ENCODE measurements at regions not wholly inside any gene's neighbourhood (a gene's known extent, or its start where the extent isn't known, plus 50 kb on each side); places are given as distances from the start of the nearest gene placed in this dataset.
"Not testable (repeated sequence)": the region's sequence is repeated elsewhere in the genome, so short reads cannot be mapped to it uniquely, and the experiment has no call there.

- DNase-seq (ENCODE audit: low read depth, low spot score); FAIRE-seq; intact Hi-C loops (cut with micrococcal nuclease; ENCODE audit: unreplicated experiment); H3K4me3 ChIP-seq; H3K36me3 ChIP-seq (ENCODE audit: control insufficient read depth in 2 of 2, insufficient read depth in 2 of 2, low read length in 1 of 2); SMC1A ChIA-PET (ENCODE audit: uncharacterized antibody, unreplicated experiment); RAD21 ChIA-PET (ENCODE audit: unreplicated experiment); H3K4me2 ChIP-seq (ENCODE audit: control insufficient read depth, insufficient read depth); H3K27me3 ChIP-seq (replicated peaks in 1 of 2; ENCODE audit: control insufficient read depth in 2 of 2, insufficient read depth in 2 of 2, low read length in 1 of 2); H3K9me3 ChIP-seq (replicated peaks; ENCODE audit: control insufficient read depth, insufficient read depth, low read length); H3K9ac ChIP-seq (ENCODE audit: control insufficient read depth, insufficient read depth, low read length); H2AFZ ChIP-seq (ENCODE audit: control insufficient read depth, low read depth, low read length); in situ Hi-C loops (cut with MboI); H4K20me1 ChIP-seq (ENCODE audit: control insufficient read depth, insufficient read depth); H3K4me1 ChIP-seq (ENCODE audit: control insufficient read depth, insufficient read depth, low read length); H3K79me2 ChIP-seq (ENCODE audit: control insufficient read depth, insufficient read depth, low read length); POLR2A ChIA-PET; BruUV-seq (replicated peaks); H3K27ac ChIP-seq (ENCODE audit: control insufficient read depth, insufficient read depth); ATAC-seq: not testable (repeated sequence)
- CTCF ChIA-PET = interaction anchor here (0.7 kb wide), 1 partner anchor 10 kb away, joined by 3 read pairs; no protein-coding TSS in a partner anchor
- WGBS (ENCODE audit: insufficient coverage, insufficient replicate concordance, low lambda C conversion rate, missing lambda C conversion rate) = 15% methylated on average over 9 of the region's 9 CpGs
Measured at GRCh38 chr11:103612451-103612850, 424.0 kb upstream of the DDI1 start.

DNA sequence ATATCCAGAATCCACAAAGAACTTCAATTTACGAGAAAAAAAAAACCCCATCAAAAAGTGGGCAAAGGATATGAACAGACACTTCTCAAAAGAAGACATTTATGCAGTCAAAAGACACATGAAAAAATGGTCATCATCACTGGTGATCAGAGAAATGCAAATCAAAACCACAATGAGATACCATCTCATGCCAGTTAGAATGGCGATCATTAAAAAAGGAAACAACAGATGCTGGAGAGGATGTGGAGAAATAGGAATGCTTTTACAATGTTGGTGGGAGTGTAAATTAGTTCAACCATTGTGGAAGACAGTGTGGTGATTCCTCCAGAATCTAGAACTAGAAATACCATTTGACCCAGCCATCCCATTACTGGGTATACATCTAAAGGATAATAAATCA, 419.9 kb upstream of the DDI1 start:
- SMC1A ChIA-PET (ENCODE audit: uncharacterized antibody, unreplicated experiment); H3K4me3 ChIP-seq; H3K27ac ChIP-seq (ENCODE audit: control insufficient read depth, insufficient read depth); H3K79me2 ChIP-seq (ENCODE audit: control insufficient read depth, insufficient read depth, low read length); H3K36me3 ChIP-seq (ENCODE audit: control insufficient read depth in 2 of 2, insufficient read depth in 2 of 2, low read length in 1 of 2); RAD21 ChIA-PET (ENCODE audit: unreplicated experiment); ATAC-seq; H3K9ac ChIP-seq (ENCODE audit: control insufficient read depth, insufficient read depth, low read length); H3K27me3 ChIP-seq (replicated peaks in 1 of 2; ENCODE audit: control insufficient read depth in 2 of 2, insufficient read depth in 2 of 2, low read length in 1 of 2); CTCF ChIA-PET; POLR2A ChIA-PET; in situ Hi-C loops (cut with MboI); H4K20me1 ChIP-seq (ENCODE audit: control insufficient read depth, insufficient read depth); H2AFZ ChIP-seq (ENCODE audit: control insufficient read depth, low read depth, low read length); H3K9me3 ChIP-seq (replicated peaks; ENCODE audit: control insufficient read depth, insufficient read depth, low read length); H3K4me1 ChIP-seq (ENCODE audit: control insufficient read depth, insufficient read depth, low read length); BruUV-seq (replicated peaks); H3K4me2 ChIP-seq (ENCODE audit: control insufficient read depth, insufficient read depth); DNase-seq (ENCODE audit: low read depth, low spot score); FAIRE-seq; intact Hi-C loops (cut with micrococcal nuclease; ENCODE audit: unreplicated experiment): not testable (repeated sequence)
- WGBS (ENCODE audit: insufficient coverage, insufficient replicate concordance, low lambda C conversion rate, missing lambda C conversion rate) = 56% methylated on average over 2 of the region's 2 CpGs

DNA sequence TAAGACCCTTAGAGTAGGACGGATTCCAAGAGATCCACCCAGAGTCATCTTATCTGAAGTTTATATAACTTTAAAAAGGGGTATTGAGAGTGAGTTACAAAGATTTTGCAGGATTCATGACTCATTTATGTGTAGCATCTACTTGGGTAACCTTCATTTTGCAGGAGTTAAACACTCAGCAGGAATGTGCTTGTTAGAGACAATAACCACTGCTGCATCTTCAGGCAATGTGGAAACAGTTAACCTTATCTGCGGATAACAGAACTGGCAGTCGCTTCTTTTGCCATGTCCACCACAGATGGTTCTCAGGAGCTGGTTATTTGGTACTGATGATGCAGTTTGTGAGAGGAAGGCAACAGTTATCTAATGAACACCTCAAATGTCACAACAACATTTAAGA, 417.9 kb upstream of the DDI1 start:
- in situ Hi-C loops (cut with MboI) (no loop called here), intact Hi-C loops (cut with micrococcal nuclease; ENCODE audit: unreplicated experiment) (no loop called here)
- 26% methylated on average over 3 of the region's 3 CpGs for WGBS (ENCODE audit: insufficient coverage, insufficient replicate concordance, low lambda C conversion rate, missing lambda C conversion rate)
- Histone ChIP-seq H4K20me1 (ENCODE audit: control insufficient read depth, insufficient read depth) (no peaks in the 10 kb centered on the region), H3K9me3 (replicated peaks; ENCODE audit: control insufficient read depth, insufficient read depth, low read length) (no peaks in the 10 kb centered on the region), H3K4me2 (ENCODE audit: control insufficient read depth, insufficient read depth) (no peak overlapping the region), H3K79me2 (ENCODE audit: control insufficient read depth, insufficient read depth, low read length) (no peaks in the 10 kb centered on the region), H3K9ac (ENCODE audit: control insufficient read depth, insufficient read depth, low read length) (no peak overlapping the region), H3K4me3 (no peak overlapping the region), H3K36me3 (ENCODE audit: control insufficient read depth in 2 of 2, insufficient read depth in 2 of 2, low read length in 1 of 2) (no peaks in the 10 kb centered on the region), H3K27ac (ENCODE audit: control insufficient read depth, insufficient read depth) (no peak overlapping the region), H3K27me3 (replicated peaks in 1 of 2; ENCODE audit: control insufficient read depth in 2 of 2, insufficient read depth in 2 of 2, low read length in 1 of 2) (no peaks in the 10 kb centered on the region), H3K4me1 (ENCODE audit: control insufficient read depth, insufficient read depth, low read length) (no peaks in the 10 kb centered on the region), H2AFZ (ENCODE audit: control insufficient read depth, low read depth, low read length) (no peak overlapping the region)
- no peak for DNase-seq (ENCODE audit: low read depth, low spot score)
- ChIA-PET POLR2A (no interaction called here), RAD21 (ENCODE audit: unreplicated experiment) (no interaction called here), SMC1A (ENCODE audit: uncharacterized antibody, unreplicated experiment) (interaction anchor here (0.6 kb wide), 1 partner anchor 1371 kb away, joined by 3 read pairs; no protein-coding TSS in a partner anchor), CTCF (no interaction called here)
- BruUV-seq (replicated peaks) = no TSS peak
- no peak for FAIRE-seq
- ATAC-seq = no peak
- TF ChIP-seq, protein P1, sequence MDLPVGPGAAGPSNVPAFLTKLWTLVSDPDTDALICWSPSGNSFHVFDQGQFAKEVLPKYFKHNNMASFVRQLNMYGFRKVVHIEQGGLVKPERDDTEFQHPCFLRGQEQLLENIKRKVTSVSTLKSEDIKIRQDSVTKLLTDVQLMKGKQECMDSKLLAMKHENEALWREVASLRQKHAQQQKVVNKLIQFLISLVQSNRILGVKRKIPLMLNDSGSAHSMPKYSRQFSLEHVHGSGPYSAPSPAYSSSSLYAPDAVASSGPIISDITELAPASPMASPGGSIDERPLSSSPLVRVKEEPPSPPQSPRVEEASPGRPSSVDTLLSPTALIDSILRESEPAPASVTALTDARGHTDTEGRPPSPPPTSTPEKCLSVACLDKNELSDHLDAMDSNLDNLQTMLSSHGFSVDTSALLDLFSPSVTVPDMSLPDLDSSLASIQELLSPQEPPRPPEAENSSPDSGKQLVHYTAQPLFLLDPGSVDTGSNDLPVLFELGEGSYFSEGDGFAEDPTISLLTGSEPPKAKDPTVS (IDR thresholded peaks at IDR 0.05; ENCODE audit: low read depth, low read length) = no peak
- no peak for TF ChIP-seq TCF3 (IDR thresholded peaks at IDR 0.05; ENCODE audit: borderline replicate concordance, insufficient read depth, low read depth, low read length)
- no peak for TF ChIP-seq FOXK2 (IDR thresholded peaks at IDR 0.05)
- TF ChIP-seq IRF5 (IDR thresholded peaks at IDR 0.05; ENCODE audit: borderline replicate concordance) = no peak
- no peak for TF ChIP-seq HCFC1 (IDR thresholded peaks at IDR 0.05; ENCODE audit: low read length)
- TF ChIP-seq CREM (IDR thresholded peaks at IDR 0.05; ENCODE audit: low read depth) = no peak
- no peak for TF ChIP-seq DPF2 (IDR thresholded peaks at IDR 0.05)
- no peak for TF ChIP-seq WRNIP1 (IDR thresholded peaks at IDR 0.05; ENCODE audit: borderline replicate concordance, low read depth, low read length)
- TF ChIP-seq SMC3 (IDR thresholded peaks at IDR 0.05; ENCODE audit: borderline replicate concordance, low read length) = no peak
- TF ChIP-seq NR2C1 (IDR thresholded peaks at IDR 0.05) = no peak

Measured in GM12878 (cell line).